ENCODE measurements at regions not wholly inside any gene's neighbourhood (a gene's known extent, or its start where the extent isn't known, plus 50 kb on each side); places are given as distances from the start of the nearest gene placed in this dataset.

DNA sequence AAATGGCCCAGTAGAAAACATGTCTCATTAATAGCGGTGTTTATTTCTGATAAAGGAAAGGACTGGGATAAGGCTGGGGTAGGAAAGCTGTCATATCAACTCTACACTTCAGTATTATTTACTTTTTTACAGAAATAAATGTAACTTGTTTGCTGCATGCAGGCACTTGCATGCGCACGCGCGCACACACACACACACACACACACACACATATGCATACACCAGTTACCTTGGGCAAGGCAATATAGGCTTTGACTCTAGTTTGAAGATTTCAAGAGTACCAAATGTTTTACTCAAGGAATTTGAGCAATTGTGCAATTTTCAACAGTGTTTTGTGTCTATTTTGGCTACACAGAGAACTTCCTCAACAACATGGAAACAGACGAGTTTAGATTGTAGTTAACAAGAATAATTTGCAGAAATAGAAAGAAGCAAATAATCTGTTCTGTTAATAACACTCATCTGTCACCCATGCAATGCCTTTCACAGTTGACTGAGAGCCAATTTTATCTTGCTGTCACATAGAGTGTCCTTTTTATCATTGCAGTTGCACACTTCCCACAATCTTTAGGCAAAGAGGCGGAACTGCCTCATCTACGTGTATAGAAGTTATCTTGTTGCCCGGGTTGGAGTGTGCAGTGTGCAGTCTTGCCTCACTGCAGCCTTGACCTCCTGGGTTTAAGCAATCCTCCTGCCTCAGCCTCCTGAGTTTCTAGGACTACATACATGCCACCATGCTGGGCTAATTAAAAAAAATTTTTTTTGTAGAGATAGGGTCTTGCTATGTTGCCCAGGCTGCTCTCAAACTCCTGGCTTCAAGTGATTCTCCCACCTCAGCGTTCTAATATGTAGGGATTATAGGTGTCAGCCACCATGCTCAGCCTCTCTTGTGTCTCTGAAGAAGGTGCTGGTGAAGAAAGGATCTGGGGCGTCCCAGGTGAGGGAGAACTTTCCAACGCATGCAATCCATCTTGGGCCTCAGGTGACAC, 64.6 kb upstream of the GPCPD1 start:
- Histone ChIP-seq H3K79me2 (ENCODE audit: control insufficient read depth, insufficient read depth, low read length) (no peaks in the 10 kb centered on the region), H3K9me3 (ENCODE audit: control insufficient read depth, insufficient read depth, low read depth, low read length) (no peaks in the 10 kb centered on the region), H4K20me1 (ENCODE audit: control insufficient read depth, extremely low read depth, insufficient read depth, low read length) (no peaks in the 10 kb centered on the region), H3K4me2 (ENCODE audit: extremely low read depth, insufficient read depth, low read length) (no peak overlapping the region), H3K9ac (ENCODE audit: insufficient read depth, low read length) (no peak overlapping the region), H2AFZ (ENCODE audit: low read length) (no peak overlapping the region), H3K4me3 (replicated peaks in 1 of 4; ENCODE audit: control extremely low read depth in 1 of 4, insufficient read depth in 1 of 4, low read depth in 3 of 4, low read length in 4 of 4) (no peak overlapping the region), H3K27ac (ENCODE audit: insufficient read depth, low read length) (no peak overlapping the region), H3K4me1 (ENCODE audit: control insufficient read depth, extremely low read depth, insufficient read depth, low read length) (no peaks in the 10 kb centered on the region), H3K36me3 (ENCODE audit: control insufficient read depth, insufficient read depth, low read length) (no peaks in the 10 kb centered on the region), H3K27me3 (ENCODE audit: control insufficient read depth, insufficient read depth, low read length) (no peaks in the 10 kb centered on the region)
- TF ChIP-seq, protein P1, sequence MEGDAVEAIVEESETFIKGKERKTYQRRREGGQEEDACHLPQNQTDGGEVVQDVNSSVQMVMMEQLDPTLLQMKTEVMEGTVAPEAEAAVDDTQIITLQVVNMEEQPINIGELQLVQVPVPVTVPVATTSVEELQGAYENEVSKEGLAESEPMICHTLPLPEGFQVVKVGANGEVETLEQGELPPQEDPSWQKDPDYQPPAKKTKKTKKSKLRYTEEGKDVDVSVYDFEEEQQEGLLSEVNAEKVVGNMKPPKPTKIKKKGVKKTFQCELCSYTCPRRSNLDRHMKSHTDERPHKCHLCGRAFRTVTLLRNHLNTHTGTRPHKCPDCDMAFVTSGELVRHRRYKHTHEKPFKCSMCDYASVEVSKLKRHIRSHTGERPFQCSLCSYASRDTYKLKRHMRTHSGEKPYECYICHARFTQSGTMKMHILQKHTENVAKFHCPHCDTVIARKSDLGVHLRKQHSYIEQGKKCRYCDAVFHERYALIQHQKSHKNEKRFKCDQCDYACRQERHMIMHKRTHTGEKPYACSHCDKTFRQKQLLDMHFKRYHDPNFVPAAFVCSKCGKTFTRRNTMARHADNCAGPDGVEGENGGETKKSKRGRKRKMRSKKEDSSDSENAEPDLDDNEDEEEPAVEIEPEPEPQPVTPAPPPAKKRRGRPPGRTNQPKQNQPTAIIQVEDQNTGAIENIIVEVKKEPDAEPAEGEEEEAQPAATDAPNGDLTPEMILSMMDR (conservative IDR thresholded peaks at IDR 0.05 in 1 of 2, IDR thresholded peaks at IDR 0.05 in 1 of 2; ENCODE audit: low read depth in 1 of 2, low read length in 2 of 2): no peak
- TF ChIP-seq EZH2 (IDR thresholded peaks at IDR 0.05; ENCODE audit: low read length, missing control alignments): no peak
- no peak for DNase-seq (ENCODE audit: low read depth in 2 of 2)

DNA sequence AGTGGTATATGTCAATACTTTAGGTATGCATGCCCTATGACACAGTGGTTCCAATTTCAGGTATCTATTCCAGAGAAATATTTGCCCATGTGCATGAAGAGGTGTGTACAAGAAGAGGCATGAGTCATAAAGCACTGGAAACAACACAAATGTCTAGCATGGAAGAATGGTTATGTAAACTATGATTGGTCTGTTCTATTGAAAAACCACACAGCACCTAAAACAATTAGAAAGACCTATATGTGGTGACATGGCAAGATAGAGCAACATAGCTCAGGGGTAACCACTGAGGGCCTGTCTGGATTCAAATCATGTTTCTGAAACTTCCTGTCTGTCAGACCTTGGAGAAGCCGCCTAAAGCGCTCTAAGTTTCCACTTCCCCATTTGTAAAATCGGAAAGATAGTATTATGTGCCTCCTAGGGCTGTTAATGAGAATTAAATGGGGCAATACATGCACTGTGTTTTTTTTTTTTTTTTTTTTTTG, 63.4 kb upstream of the GPCPD1 start:
- no peak overlapping the region for H3K9ac ChIP-seq (ENCODE audit: insufficient read depth, low read length)
- DNase-seq (ENCODE audit: low read depth in 2 of 2): peak in 1 of 2 donors; percentile 44
- H3K36me3 ChIP-seq (ENCODE audit: control insufficient read depth, insufficient read depth, low read length): no peaks in the 10 kb centered on the region
- H3K4me1 ChIP-seq (ENCODE audit: control insufficient read depth, extremely low read depth, insufficient read depth, low read length): no peaks in the 10 kb centered on the region
- H3K9me3 ChIP-seq (ENCODE audit: control insufficient read depth, insufficient read depth, low read depth, low read length): no peaks in the 10 kb centered on the region
- no peaks in the 10 kb centered on the region for H3K79me2 ChIP-seq (ENCODE audit: control insufficient read depth, insufficient read depth, low read length)
- H4K20me1 ChIP-seq (ENCODE audit: control insufficient read depth, extremely low read depth, insufficient read depth, low read length): no peaks in the 10 kb centered on the region
- H3K4me2 ChIP-seq (ENCODE audit: extremely low read depth, insufficient read depth, low read length): no peak overlapping the region
- H3K27ac ChIP-seq (ENCODE audit: insufficient read depth, low read length): no peak overlapping the region
- no peak for TF ChIP-seq EZH2 (IDR thresholded peaks at IDR 0.05; ENCODE audit: low read length, missing control alignments)
- TF ChIP-seq, protein P1 (conservative IDR thresholded peaks at IDR 0.05 in 1 of 2, IDR thresholded peaks at IDR 0.05 in 1 of 2; ENCODE audit: low read depth in 1 of 2, low read length in 2 of 2): no peak
- H2AFZ ChIP-seq (ENCODE audit: low read length): no peak overlapping the region
- H3K4me3 ChIP-seq (replicated peaks in 1 of 4; ENCODE audit: control extremely low read depth in 1 of 4, insufficient read depth in 1 of 4, low read depth in 3 of 4, low read length in 4 of 4): no peak overlapping the region
- no peaks in the 10 kb centered on the region for H3K27me3 ChIP-seq (ENCODE audit: control insufficient read depth, insufficient read depth, low read length)

DNA sequence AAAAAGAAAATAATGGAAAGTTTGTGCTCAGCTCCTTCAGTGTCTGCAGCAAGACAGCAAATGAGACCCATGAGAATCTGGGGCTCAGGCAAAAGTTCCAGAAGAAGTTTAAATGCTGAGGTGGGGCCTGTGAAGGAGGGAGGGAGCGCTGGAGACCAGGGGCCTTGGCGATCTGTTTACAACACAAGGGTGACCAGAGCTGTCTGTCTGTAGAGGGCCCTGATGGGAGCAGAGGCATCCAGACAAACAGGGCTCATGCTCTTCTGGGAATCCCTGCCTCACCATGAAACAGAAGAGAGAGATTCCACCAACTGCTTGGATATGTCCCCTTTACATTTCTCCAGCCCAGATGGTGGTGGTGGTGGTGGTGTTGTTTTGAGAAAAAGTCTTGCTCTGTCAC, 60.1 kb upstream of the GPCPD1 start:
- Histone ChIP-seq H3K4me2 (ENCODE audit: extremely low read depth, insufficient read depth, low read length) (no peak overlapping the region), H3K27me3 (ENCODE audit: control insufficient read depth, insufficient read depth, low read length) (peaks cover 8% of the 10 kb centered on the region), H3K79me2 (ENCODE audit: control insufficient read depth, insufficient read depth, low read length) (no peaks in the 10 kb centered on the region), H3K4me3 (replicated peaks in 1 of 4; ENCODE audit: control extremely low read depth in 1 of 4, insufficient read depth in 1 of 4, low read depth in 3 of 4, low read length in 4 of 4) (no peak overlapping the region), H3K9ac (ENCODE audit: insufficient read depth, low read length) (no peak overlapping the region), H3K9me3 (ENCODE audit: control insufficient read depth, insufficient read depth, low read depth, low read length) (no peaks in the 10 kb centered on the region), H4K20me1 (ENCODE audit: control insufficient read depth, extremely low read depth, insufficient read depth, low read length) (no peaks in the 10 kb centered on the region), H3K27ac (ENCODE audit: insufficient read depth, low read length) (no peak overlapping the region), H3K36me3 (ENCODE audit: control insufficient read depth, insufficient read depth, low read length) (no peaks in the 10 kb centered on the region), H3K4me1 (ENCODE audit: control insufficient read depth, extremely low read depth, insufficient read depth, low read length) (no peaks in the 10 kb centered on the region), H2AFZ (ENCODE audit: low read length) (no peak overlapping the region)
- no peak for DNase-seq (ENCODE audit: low read depth in 2 of 2)
- no peak for TF ChIP-seq EZH2 (IDR thresholded peaks at IDR 0.05; ENCODE audit: low read length, missing control alignments)
- TF ChIP-seq, protein P1 (conservative IDR thresholded peaks at IDR 0.05 in 1 of 2, IDR thresholded peaks at IDR 0.05 in 1 of 2; ENCODE audit: low read depth in 1 of 2, low read length in 2 of 2): no peak
